NCI-H128 (cell line): ENCODE measurements at regions not wholly inside any gene's neighbourhood (a gene's known extent, or its start where the extent isn't known, plus 50 kb on each side); places are given as distances from the start of the nearest gene placed in this dataset.

Experiments used
- DNase-seq: peaks from one replicate; lab custom pipeline; 2025; ENCODE audit not compliant: unreplicated experiment; lab: John Stamatoyannopoulos, UW

GRCh38 chr7:54846273-54846672, 87.3 kb upstream of the SEC61G start:
- DNase-seq, result no peak

DNA sequence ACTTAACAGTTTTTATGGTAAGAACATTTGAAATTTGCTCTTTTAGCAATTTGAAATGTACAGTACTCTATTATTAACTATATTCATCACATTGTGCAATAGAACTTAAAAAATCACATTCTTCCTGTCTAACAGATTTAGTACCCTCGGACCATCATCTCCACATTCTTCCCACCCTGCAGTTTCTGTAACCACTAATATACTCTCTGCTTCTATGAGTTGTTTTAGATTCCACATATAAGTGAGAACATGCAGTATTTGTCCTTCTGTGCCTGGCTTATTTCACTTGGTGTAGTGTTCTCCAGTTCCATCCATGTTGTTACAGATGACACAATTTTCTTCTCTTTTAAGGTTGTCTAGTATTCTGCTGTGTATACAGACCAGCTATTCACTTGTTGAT, 88.9 kb upstream of the SEC61G start:
- DNase-seq, result no peak

GRCh38 chr7:54856856-54857255, 97.8 kb upstream of the SEC61G start:
- no peak for DNase-seq

- DNase-seq, result no peak
Measured at GRCh38 chr7:54857294-54857693, 98.3 kb upstream of the SEC61G start.

GRCh38 chr7:54858008-54858692, 99.1 kb upstream of the SEC61G start:
- DNase-seq, result no peak

GRCh38 chr7:54859066-54859465, 100.1 kb upstream of the SEC61G start:
- no peak for DNase-seq

- no peak for DNase-seq
Measured at GRCh38 chr7:54859545-54859944, 100.5 kb upstream of the SEC61G start.

DNA sequence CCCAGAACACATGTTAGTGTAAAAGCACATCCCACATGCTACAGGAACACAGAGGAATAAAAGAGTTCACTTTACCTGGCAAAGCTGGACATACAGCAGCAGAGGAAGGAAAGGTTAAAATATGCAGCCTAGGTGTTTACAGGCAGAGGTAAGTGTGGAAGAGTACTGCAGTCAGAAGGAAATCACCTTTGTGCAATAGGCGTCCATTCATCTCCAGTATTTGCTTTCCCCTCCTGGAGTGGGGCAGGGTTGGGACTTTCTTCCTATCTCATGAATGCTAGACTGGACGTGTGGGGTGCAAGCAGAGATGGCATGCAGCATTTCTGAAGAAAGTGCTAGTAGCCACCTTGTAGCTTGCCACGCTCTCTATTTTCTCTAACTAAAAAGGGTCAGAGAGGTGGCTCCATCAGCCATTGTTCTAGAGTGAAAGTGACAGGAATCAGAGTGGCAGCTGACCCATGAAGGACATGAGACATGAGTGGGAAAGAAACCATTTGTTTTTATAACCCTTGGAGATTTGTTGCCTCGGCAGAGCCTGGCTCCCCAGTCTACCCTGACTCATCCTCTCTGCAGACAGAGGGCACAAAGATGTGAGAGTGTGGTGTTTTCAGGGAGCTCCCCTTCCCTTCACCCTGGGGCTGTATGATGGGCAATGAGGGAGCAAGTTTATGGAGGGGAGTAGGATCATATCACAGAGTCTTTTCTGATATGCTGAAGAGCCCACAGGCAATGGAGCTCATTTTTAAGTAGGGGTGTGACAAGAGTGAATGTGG, 101.2 kb upstream of the SEC61G start:
- DNase-seq, result no peak

- no peak for DNase-seq
Measured at GRCh38 chr7:54860843-54861242, 101.8 kb upstream of the SEC61G start.

- no peak for DNase-seq
Measured at GRCh38 chr7:54864663-54865062, 105.7 kb upstream of the SEC61G start.

GRCh38 chr7:54869523-54869922, 110.5 kb upstream of the SEC61G start:
- DNase-seq, result no peak

DNA sequence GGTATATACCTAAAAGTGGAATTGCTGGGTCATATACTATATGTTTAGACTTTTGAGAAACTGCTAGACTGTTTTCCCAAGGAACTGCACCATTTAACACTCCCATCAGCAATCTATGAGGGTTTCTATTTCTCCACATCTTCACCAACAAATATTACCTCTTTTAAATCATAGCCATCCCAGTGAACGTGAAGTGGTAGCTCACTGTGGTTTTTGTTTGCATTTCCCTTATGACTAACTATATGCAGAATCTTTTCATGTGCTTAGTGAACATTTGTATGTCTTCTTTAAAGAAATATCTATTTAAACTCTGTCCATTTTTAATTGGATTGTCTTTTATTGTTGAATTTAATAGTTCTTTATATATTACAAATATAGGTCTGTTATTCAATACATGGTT, 115.8 kb upstream of the SEC61G start:
- DNase-seq, result no peak

DNA sequence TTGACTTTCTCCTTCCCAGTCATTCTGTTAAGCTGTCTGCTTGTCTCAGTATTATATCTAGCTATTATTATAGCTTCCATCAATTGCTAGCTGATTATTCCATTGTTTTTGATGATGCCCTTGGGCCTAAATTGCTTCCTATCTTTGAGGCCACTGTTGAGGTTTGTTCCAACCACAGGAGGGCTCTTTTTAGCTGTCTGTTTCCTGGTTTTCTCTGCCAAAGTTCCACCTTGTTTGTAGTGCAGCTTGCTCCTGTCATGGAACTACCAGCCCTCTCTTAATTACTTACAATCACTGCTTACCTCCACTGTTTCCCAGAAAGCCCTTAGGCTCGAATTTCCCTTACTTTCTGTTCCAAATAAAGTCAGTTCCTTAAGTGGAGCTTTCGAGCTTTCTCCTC, 118.7 kb upstream of the SEC61G start:
- DNase-seq, result no peak

GRCh38 chr7:54878339-54878738, 119.3 kb upstream of the SEC61G start:
- no peak for DNase-seq

DNA sequence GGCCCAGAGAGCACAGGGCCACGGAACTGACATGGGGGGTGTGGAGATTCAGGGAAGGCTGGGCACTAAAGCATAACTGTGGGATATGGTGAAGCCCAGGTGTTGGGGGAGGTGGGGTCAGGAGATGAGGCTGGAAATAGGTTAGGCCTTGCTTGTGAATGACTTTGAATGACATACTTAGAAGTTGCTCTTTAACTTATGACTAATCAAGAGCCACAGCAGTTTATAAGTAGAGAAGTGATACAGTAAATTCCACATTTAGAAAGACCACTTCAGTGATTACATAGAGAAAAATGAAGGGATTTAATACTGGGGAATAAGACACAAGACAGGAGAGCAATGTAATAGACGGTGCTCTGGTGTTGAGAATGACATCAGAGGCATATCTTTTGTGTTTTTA, 120.8 kb upstream of the SEC61G start:
- DNase-seq, result no peak

- DNase-seq, result no peak
Measured at GRCh38 chr7:54880326-54880989, 121.4 kb upstream of the SEC61G start.

GRCh38 chr7:54881816-54882520, 123.0 kb upstream of the SEC61G start:
- DNase-seq, result no peak

GRCh38 chr7:54882694-54883093, 123.7 kb upstream of the SEC61G start:
- no peak for DNase-seq

- DNase-seq, result no peak
Measured at GRCh38 chr7:54883576-54883975, 124.6 kb upstream of the SEC61G start.

DNA sequence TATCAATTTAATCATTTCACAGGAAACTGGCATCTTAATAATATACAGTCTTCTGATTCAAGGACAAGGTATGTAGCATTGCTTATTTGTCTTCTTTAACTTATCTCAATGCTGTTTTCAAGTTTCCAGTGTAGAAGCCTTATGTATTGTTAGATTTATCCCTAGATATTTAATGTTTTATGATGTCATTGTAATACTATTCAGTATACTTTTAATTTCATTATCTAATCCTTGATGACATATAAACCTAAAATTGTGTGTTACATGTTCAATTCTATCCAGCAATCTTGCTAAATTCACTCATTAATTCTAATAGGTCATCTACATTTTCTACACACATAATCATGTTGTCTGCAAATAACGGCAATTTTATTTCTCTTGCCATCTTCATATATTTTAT, 126.3 kb upstream of the SEC61G start:
- no peak for DNase-seq

DNA sequence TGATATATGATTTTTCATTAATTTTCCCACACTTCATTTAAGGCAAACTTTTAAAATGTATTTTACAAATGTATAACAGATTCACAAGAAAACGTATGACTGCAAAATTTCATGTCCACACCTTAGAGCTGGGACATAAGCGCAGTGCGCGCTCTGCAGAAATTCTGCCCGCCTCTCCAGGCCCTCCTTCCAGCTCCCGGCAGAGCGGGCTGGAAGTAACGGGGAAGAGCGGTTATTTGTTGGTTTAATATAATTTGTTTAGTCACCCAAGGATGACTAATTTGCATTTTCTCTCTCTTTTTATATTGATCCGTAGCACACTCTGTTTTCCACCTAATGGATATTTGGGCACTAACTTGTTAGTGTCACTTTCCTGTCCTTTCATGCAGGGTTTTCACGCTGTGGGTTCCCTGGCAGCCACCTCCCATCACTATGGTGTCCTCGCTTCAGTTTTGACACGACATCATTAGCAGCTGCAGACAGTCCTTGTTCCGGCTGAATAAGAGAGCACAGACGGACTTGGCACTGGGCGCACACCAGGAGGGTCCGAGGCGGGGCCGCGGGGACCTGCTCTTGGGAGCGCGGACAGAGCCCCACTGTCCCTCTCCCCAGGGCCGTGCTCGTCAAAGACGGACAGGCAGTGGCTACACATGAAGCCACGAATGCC, 129.2 kb upstream of the SEC61G start:
- DNase-seq, result no peak
